ENCODE measurements at regions not wholly inside any gene's neighbourhood (a gene's known extent, or its start where the extent isn't known, plus 50 kb on each side); places are given as distances from the start of the nearest gene placed in this dataset.

DNA sequence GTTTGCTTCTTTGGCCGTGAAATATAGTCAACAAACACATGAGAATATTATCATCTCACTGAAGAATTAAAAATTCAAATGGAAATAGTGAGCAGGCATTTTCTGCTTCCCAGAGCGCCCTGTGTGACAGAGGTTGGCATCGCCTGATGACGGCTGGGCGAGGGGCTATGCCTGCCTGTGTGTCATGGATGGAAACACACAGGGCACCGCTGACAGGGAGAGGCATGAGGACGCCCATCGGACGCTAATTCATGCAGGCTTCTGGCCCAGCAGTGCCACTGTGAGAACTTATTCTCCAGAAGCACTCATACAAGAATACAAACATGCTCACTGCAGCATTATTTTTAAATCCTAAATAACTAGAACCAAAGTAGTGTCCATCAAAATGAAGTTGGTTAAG lies 61.4 kb upstream of the OTOS start:
- Histone ChIP-seq H3K4me3 (replicated peaks in 1 of 3) (no peak overlapping the region), H3K9me3 (no peaks in the 10 kb centered on the region), H3K27me3 (no peaks in the 10 kb centered on the region), H3K4me1 (no peaks in the 10 kb centered on the region), H3K36me3 (no peaks in the 10 kb centered on the region), H3K27ac (no peak overlapping the region)
- WGBS, 2 donors, result 83 to 89% methylated on average over 9 of the region's 9 CpGs
- TF ChIP-seq, protein P1, sequence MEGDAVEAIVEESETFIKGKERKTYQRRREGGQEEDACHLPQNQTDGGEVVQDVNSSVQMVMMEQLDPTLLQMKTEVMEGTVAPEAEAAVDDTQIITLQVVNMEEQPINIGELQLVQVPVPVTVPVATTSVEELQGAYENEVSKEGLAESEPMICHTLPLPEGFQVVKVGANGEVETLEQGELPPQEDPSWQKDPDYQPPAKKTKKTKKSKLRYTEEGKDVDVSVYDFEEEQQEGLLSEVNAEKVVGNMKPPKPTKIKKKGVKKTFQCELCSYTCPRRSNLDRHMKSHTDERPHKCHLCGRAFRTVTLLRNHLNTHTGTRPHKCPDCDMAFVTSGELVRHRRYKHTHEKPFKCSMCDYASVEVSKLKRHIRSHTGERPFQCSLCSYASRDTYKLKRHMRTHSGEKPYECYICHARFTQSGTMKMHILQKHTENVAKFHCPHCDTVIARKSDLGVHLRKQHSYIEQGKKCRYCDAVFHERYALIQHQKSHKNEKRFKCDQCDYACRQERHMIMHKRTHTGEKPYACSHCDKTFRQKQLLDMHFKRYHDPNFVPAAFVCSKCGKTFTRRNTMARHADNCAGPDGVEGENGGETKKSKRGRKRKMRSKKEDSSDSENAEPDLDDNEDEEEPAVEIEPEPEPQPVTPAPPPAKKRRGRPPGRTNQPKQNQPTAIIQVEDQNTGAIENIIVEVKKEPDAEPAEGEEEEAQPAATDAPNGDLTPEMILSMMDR (IDR thresholded peaks at IDR 0.05), result no peak
- TF ChIP-seq POLR2A (IDR thresholded peaks at IDR 0.05), result no peak
- DNase-seq, result no peak
- intact Hi-C loops (cut with DNase I), result no loop called here

DNA sequence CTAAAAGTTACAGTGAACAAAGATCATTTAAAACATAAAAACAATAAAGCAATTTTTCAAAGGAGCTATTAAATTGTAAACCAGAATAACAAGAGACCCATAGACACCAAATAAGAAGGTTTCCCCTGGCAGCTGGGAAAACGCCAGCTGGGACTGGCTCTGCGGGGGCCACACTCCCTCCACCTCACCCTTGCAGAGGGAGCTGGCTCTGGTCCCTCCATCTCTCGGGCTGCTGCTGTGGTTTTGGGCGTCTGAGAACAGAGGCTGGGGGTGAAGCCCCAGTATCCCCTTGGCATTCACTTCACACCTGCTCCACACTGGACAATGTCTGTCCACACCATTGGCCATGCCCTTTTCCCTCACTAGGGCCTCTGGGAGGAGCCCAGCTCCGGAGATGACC lies 62.1 kb upstream of the OTOS start:
- no peak overlapping the region for H3K27ac ChIP-seq
- TF ChIP-seq, protein P1 (IDR thresholded peaks at IDR 0.05), result no peak
- no peak for TF ChIP-seq POLR2A (IDR thresholded peaks at IDR 0.05)
- no peak overlapping the region for H3K4me3 ChIP-seq (replicated peaks in 1 of 3)
- no peaks in the 10 kb centered on the region for H3K4me1 ChIP-seq
- no peaks in the 10 kb centered on the region for H3K9me3 ChIP-seq
- H3K36me3 ChIP-seq, result no peaks in the 10 kb centered on the region
- 68 to 77% methylated on average over 5 of the region's 5 CpGs for WGBS, 2 donors
- DNase-seq, result no peak
- intact Hi-C loops (cut with DNase I), result no loop called here
- H3K27me3 ChIP-seq, result no peaks in the 10 kb centered on the region

DNA sequence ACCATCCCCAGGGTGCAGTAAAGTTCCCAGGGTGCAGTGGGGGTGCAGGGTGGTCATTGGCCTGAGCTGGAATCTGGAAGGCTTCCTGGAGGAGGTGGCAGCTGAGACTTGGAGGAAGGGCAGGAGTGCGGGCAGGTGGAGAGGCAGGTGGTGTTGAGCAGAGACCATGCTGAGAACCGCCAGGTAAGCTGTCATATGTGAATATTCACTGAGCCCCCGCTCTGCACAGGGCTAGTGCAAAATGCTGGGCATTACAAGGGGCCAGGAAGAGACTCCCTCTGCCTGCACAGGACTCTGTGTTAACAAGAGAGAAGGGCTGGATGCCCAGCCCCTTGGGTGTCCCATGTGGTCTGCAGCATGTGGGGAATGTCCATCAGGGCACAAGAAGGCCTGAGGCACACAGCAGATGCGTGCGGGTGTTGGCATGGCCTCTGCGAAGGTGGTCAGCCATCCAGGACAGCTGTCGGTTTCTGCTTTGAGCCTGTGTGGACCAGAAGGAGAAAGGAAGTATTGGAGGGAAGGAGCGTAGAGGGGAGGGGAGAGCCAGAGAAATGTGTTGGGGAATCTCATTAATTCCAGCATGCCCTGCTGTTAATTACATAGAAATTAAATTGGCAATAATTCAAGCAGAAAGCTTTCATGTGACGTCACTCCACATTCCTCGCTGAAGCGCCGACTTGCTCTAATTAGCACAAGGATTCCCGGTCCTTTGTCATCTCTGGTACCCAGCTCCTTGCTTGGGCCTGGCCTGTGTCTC lies 62.8 kb upstream of the OTOS start:
- Histone ChIP-seq H3K27ac (no peak overlapping the region), H3K4me3 (replicated peaks in 1 of 3) (no peak overlapping the region), H3K9me3 (no peaks in the 10 kb centered on the region), H3K27me3 (no peaks in the 10 kb centered on the region), H3K36me3 (no peaks in the 10 kb centered on the region), H3K4me1 (no peaks in the 10 kb centered on the region)
- TF ChIP-seq POLR2A (IDR thresholded peaks at IDR 0.05), result no peak
- TF ChIP-seq, protein P1 (IDR thresholded peaks at IDR 0.05), result no peak
- WGBS, 2 donors, result 69 to 75% methylated on average over 13 of the region's 13 CpGs
- DNase-seq, result no peak
- intact Hi-C loops (cut with DNase I), result no loop called here

DNA sequence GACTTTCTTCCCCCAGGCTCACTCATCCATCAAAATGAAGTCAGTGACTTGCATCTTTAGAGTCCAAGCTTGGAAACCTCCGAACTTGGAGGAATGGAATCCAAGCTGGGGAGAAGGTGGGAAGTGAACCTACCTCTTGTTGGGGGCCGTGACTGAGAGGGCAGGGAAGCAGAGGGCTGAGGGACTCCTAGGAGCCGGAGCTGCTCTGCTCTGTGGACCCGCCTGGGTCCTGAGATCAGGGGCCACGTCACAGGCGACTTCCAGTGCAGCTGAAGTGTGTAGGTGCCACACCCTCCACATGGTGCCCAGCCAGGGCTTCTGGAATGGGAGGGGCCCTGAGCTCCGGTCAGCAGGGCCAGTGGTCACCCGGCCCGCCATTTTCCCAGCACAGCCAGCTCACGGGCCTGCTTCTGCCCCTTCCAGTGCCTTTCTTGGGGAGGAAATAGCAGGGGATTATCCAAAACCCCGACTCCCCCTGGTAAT lies 63.4 kb upstream of the OTOS start:
- Histone ChIP-seq H3K4me1 (no peaks in the 10 kb centered on the region), H3K36me3 (no peaks in the 10 kb centered on the region), H3K27ac (no peak overlapping the region), H3K27me3 (no peaks in the 10 kb centered on the region), H3K9me3 (no peaks in the 10 kb centered on the region), H3K4me3 (replicated peaks in 1 of 3) (no peak overlapping the region)
- no peak for DNase-seq
- no peak for TF ChIP-seq POLR2A (IDR thresholded peaks at IDR 0.05)
- TF ChIP-seq, protein P1 (IDR thresholded peaks at IDR 0.05), result no peak
- 73 to 78% methylated on average over 8 to 10 of the region's 11 CpGs for WGBS, 2 donors
- intact Hi-C loops (cut with DNase I), result no loop called here

DNA sequence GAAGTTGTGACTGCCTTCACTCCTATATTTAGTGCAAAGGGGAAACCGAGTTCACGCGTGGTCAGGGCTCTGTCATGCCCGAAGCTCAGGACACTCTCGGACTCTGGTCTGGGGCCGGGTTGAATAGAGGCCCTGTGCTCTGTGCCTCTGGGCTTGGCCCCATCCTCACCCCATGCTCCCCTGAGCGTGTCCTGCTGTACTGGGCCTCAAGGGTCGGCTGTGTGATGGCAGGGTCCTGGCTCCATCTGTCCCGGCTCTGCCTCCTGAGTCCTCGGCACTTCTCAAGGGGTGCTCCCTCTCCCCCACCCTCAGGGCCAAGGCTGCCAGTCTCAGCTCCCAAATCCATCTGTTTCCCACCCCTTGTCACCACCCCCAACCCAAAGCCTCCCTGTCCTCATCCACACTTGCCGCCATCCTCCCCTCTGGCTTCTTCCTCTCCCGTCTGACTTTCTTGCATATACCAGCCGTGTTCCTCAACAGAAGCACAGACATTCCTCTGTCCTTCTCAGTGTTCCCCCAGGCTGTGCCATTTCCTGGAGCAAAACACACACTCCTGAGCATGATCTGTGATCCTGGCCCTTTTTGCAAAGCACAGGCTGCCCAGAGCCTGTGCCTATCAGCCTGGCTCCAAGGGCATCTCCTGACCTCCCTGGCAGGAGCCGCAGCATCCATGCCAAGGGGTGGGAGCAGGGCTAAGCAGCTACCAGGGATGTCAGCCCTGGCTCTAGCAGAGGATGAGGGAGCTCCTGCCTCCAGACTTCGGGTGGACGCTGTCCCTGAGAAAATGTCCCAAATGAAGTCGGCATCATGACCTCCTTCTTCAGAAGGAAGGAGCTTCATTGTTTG lies 64.2 kb upstream of the OTOS start:
- intact Hi-C loops (cut with DNase I), result no loop called here
- TF ChIP-seq POLR2A (IDR thresholded peaks at IDR 0.05), result no peak
- TF ChIP-seq, protein P1 (IDR thresholded peaks at IDR 0.05), result no peak
- 70 to 73% methylated on average over 14 to 17 of the region's 17 CpGs for WGBS, 2 donors

More for the DNA sequence above, 64.2 kb upstream of the OTOS start:
- no peaks in the 10 kb centered on the region for H3K9me3 ChIP-seq
- H3K4me3 ChIP-seq (replicated peaks in 1 of 3), result no peak overlapping the region
- no peak for DNase-seq
- H3K36me3 ChIP-seq, result no peaks in the 10 kb centered on the region
- H3K4me1 ChIP-seq, result no peaks in the 10 kb centered on the region
- no peaks in the 10 kb centered on the region for H3K27me3 ChIP-seq
- H3K27ac ChIP-seq, result no peak overlapping the region
